GM21390 (cell line): ENCODE measurements at regions not wholly inside any gene's neighbourhood (a gene's known extent, or its start where the extent isn't known, plus 50 kb on each side); places are given as distances from the start of the nearest gene placed in this dataset.
"Not testable (repeated sequence)": the region's sequence is repeated elsewhere in the genome, so short reads cannot be mapped to it uniquely, and the experiment has no call there.

ENCODE experiments used
- ATAC-seq: cut with Tn5 transposase; IDR thresholded peaks from one replicate; pipeline ENCODE4 v1.9.1; 2021; ENCODE audit not compliant: unreplicated experiment

- no peak for ATAC-seq
Observed at GRCh38 chr7:119065966-119066365, 841.5 kb downstream of the ANKRD7 start.

DNA sequence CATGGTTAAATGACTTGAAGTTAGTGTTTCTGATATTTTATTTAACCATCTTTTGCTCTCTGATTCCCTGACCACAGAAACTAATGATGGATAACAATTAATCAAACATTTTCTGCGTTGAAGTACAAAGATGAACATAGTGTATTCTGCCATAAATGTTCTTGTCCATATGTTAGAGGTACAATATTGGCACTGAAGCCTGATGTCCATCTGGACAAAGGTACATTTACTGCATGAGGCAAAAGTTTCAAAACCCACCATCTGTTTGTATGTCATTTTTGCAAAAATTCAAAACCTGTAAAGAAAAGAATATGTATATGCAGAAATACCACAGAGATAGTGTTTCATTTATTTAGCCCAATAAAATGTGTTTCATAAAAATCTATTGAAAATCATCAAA, 861.5 kb downstream of the ANKRD7 start:
- ATAC-seq: no peak

- ATAC-seq: no peak
Observed at GRCh38 chr7:119090851-119091250, 866.3 kb downstream of the ANKRD7 start.

GRCh38 chr7:119096683-119097082, 872.2 kb downstream of the ANKRD7 start:
- no peak for ATAC-seq

DNA sequence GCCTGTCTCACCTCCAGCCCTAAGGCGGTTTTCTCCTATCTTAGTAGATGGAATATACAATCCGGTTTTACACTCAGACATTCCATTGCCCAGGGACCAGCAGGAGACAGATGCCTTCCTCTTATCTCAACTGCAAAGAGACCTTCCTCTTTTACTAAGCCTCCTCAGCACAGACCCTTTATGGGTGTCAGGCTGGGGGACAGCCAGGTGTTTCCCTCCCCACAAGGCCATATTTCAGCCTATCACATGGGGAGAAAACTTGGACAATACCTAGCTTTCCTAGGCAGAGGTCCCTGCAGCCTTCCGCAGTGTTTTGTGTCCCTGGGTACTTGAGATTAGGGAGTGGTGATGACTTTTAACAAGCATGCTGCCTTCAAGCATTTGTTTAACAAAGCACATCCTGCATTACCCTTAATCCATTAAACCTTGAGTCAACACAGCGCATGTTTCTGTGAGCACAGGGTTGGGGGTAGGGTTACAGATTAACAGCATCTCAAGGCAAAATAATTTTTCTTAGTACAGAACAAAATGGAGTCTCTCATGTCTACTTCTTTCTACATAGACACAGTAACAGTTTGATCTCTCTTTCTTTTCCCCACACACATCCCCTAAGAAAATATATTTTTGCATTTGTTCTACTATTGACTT, 876.2 kb downstream of the ANKRD7 start:
- not testable (repeated sequence) for ATAC-seq

DNA sequence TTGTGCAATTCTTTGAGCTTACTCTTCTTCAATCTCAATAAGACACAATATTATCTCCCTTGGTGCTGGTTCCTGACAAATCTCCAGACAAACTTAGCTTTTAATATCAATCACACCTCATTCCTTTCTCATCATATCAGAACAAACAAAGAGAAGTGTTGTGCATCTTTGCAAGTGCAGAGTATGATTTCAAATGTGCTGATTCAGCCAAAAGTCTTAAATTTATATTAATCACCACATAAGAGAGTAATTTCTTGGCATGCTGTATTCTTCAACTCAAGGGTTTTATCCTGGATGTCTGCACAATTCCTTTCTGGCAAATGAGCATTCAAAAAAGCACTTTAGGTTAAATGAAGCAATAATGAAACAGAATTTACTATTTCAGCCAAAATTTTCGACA, 877.8 kb downstream of the ANKRD7 start:
- ATAC-seq: no peak

GRCh38 chr7:119105381-119105780, 880.9 kb downstream of the ANKRD7 start:
- ATAC-seq: no peak

DNA sequence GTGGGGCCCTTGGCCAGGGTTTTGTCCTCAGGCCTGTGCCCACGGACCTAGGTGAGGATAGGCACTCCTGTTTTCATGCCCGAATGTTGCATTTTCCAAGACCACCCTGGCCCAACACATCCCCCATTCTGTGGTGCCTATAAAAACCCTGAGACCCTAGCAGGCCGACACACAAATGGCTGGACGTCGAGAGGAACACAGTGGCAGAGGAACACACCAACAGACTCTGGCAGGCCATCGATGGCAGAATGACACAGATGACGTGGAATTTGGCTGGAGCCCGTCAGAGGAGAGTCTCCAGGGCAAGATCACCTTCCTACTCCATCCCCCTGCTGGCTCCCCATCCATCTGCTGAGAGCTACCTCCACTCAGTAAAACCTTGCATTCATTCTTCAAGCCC, 898.8 kb downstream of the ANKRD7 start:
- no peak for ATAC-seq

- ATAC-seq: no peak
Observed at GRCh38 chr7:119127706-119128105, 903.2 kb downstream of the ANKRD7 start.

DNA sequence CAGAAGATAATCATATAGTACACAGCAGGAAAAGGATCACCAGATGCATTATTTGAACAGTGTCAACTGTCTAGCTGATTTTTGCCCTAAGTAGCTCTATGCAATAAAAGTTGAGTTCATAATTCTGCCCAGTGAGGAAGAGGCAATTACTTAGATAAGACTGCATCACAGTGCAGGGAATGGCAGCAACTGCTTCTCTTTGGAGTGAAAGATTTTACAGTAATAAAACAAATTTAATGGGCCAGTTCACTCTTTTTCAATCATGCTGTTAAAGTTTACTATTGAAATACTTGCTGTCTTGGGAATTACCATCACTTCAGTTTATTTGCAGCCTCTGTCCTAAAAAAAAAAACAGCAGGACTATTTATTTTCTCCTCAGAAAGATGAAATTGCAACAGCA, 907.9 kb downstream of the ANKRD7 start:
- no peak for ATAC-seq

- no peak for ATAC-seq
Observed at GRCh38 chr7:119167431-119167830, 942.9 kb downstream of the ANKRD7 start.

GRCh38 chr7:119172043-119172442, 947.5 kb downstream of the ANKRD7 start:
- no peak for ATAC-seq

DNA sequence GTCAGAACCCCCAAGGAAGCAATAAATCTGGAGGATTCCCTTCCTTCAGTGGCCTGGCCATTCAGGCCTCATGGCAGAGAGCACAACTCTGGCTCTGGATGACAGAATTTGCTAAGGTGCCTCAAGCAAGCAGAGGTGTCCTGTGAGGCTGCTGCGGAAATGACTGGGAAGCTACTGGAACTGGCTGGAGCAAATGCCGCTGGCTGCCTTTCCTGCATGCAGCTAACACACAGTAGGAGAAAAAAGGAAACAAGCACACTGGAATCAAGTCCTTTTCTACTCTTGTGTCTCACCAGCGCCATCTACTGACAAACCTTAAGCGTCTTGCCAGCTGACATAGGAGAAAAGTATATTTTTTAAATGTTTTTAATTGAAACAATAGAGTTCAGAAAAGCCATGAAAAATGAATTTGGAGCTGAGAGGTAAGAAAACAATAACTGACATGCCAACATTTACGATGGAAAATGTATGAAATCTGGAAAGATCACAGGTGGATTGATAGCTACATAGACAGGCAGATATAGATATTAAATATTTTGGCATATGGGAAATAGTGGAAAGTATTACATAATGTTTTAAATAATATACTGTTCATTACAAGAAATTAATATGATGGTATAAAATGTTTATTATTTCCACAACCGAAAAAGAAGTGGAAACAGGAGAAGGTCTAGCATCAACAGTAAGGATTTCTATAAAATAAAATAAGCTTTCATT, 951.6 kb downstream of the ANKRD7 start:
- peak; percentile 80 for ATAC-seq

DNA sequence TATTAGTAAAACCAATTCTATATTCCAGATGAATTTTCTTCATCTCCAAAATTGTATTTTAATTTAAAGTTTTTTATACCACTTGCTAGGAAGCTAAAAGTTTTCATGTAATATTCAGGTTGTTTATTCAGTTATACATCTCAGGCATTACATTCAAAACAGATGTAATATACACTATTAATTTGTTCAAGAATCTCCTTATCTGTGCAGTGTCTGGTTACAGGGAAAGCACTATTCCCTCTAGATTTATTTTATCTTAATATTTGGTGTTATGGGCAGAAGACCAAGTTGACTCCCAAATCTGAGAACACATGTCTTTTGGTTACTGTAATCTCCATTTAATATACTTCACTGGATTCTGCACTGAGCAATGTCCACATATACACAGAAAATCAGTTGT, 953.4 kb downstream of the ANKRD7 start:
- no peak for ATAC-seq

GRCh38 chr7:119184124-119184788, 959.8 kb downstream of the ANKRD7 start:
- no peak for ATAC-seq

- ATAC-seq: no peak
Observed at GRCh38 chr7:119196183-119196582, 971.7 kb downstream of the ANKRD7 start.

- no peak for ATAC-seq
Observed at GRCh38 chr7:119197172-119197876, 972.8 kb downstream of the ANKRD7 start.

GRCh38 chr7:119197877-119198527, 973.5 kb downstream of the ANKRD7 start:
- ATAC-seq: peak; percentile 92

DNA sequence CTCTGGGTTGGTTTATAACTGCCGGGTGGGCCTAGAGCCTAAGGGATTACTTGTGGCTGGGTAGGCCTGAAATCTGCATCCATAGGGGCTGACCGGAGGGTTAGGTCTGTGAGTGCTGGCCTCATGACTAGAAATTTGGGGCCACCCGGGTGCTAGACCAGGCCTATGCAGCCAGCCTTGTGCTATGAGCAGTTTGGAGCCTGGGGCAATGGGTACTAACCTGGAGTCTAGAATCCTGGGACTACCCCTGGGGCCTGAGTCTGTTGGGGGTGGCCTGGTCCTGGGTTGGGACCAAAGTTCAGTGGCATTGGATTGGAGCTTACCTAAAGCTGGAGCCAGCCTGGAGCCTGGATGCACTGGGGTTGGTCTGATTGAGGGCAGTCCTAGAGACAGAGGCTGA, 995.2 kb downstream of the ANKRD7 start:
- ATAC-seq: no peak

DNA sequence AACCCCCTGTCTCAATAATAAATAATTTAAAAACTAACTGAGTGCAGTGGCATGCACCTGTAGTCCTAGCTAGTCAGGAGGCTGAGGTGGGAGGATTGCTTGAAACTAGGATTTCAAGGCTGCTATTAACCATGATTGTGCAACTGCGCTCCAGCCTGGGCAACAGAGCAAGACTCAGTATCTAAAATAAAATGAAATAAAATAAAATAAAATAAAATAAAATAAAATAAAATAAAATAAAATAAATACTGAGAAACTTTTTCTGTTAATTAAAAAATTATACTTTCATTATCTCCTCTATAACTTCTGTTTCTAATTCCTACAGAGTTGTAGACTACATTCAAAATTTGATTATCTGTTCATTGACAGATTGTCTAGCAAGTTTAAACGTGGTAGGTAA, 999.4 kb downstream of the ANKRD7 start:
- ATAC-seq: no peak

- no peak for ATAC-seq
Observed at GRCh38 chr7:119228482-119228881, 1004.0 kb downstream of the ANKRD7 start.
